Suprapubic skin (tissue), 4 donors: ENCODE measurements at regions not wholly inside any gene's neighbourhood (a gene's known extent, or its start where the extent isn't known, plus 50 kb on each side); places are given as distances from the start of the nearest gene placed in this dataset.
"Not testable (repeated sequence)": the region's sequence is repeated elsewhere in the genome, so short reads cannot be mapped to it uniquely, and the experiment has no call there.

Experiments used
- CTCF ChIP-seq, 2 donors: fragments of 200-600 bp in 1 of 2; fragments of 450-650 bp in 1 of 2; sonication (generic) in 1 of 2; IDR thresholded peaks; one replicate each; pipeline ENCODE4 v1.5.1; 2016 to 2019; ENCODE audit warnings: antibody characterized with exemption in 2 of 2, mild to moderate bottlenecking in 1 of 2, moderate library complexity in 1 of 2
- EP300 ChIP-seq: sonication (generic); formaldehyde crosslinking; IDR thresholded peaks from one replicate; pipeline ENCODE4 v1.6.1; 2017; ENCODE audit warnings: antibody characterized with exemption
- POLR2A ChIP-seq, 2 donors: fragments of 450-650 bp; IDR thresholded peaks; one replicate each; pipeline ENCODE4 v1.6.1; 2017; ENCODE audit warnings: antibody characterized with exemption in 2 of 2, mild to moderate bottlenecking in 2 of 2, moderate library complexity in 2 of 2
- POLR2AphosphoS5 ChIP-seq, 3 donors: sonication (generic); formaldehyde crosslinking; IDR thresholded peaks; one replicate each; pipeline ENCODE4 v1.6.1; 2017; ENCODE audit warnings: antibody characterized with exemption in 3 of 3

GRCh38 chr15:69617144-69617543, 164.5 kb downstream of the RPLP1 start:
- not testable (repeated sequence) for TF ChIP-seq POLR2A (IDR thresholded peaks at IDR 0.05); EP300; CTCF (IDR thresholded peaks at IDR 0.05); POLR2AphosphoS5 (IDR thresholded peaks at IDR 0.05)
